GM12891 (cell line): ENCODE measurements at regions not wholly inside any gene's neighbourhood (a gene's known extent, or its start where the extent isn't known, plus 50 kb on each side); places are given as distances from the start of the nearest gene placed in this dataset.

ENCODE experiments used
- POLR2A ChIP-seq: IDR thresholded peaks from 2 replicates; pipeline ENCODE4 v1.6.1; 2011; ENCODE audit warnings: low read depth, low read length, control low read depth
- POLR2AphosphoS5 ChIP-seq: IDR thresholded peaks from 2 replicates; pipeline ENCODE4 v1.6.1; 2011; ENCODE audit warnings: low read depth, low read length, control low read depth

GRCh38 chr3:40891186-40891585 lies 308.1 kb upstream of the CTNNB1 start:
- TF ChIP-seq POLR2AphosphoS5: no peak
- TF ChIP-seq POLR2A: no peak
